ENCODE measurements at regions not wholly inside any gene's neighbourhood (a gene's known extent, or its start where the extent isn't known, plus 50 kb on each side); places are given as distances from the start of the nearest gene placed in this dataset.

GRCh38 chr3:102087236-102087635, 237.9 kb downstream of the NFKBIZ start:
- POLR2A ChIA-PET: no interaction called here
- H3K9ac ChIP-seq (ENCODE audit: control insufficient read depth, insufficient read depth, low read length): no peak overlapping the region
- no peaks in the 10 kb centered on the region for H3K79me2 ChIP-seq (ENCODE audit: control insufficient read depth, insufficient read depth, low read length)
- in situ Hi-C loops (cut with MboI): no loop called here
- H2AFZ ChIP-seq (ENCODE audit: control insufficient read depth, low read depth, low read length): no peak overlapping the region; the same call in 1 of the 2 replicates
- BruUV-seq (replicated peaks): no TSS peak
- no peaks in the 10 kb centered on the region for H3K9me3 ChIP-seq (replicated peaks; ENCODE audit: control insufficient read depth, insufficient read depth, low read length)
- no peaks in the 10 kb centered on the region for H3K27me3 ChIP-seq (replicated peaks in 1 of 2; ENCODE audit: control insufficient read depth in 2 of 2, insufficient read depth in 2 of 2, low read length in 1 of 2)
- DNase-seq (ENCODE audit: low read depth, low spot score): no peak
- no peak for FAIRE-seq
- H3K4me1 ChIP-seq (ENCODE audit: control insufficient read depth, insufficient read depth, low read length): no peaks in the 10 kb centered on the region
- no peak for ATAC-seq
- intact Hi-C loops (cut with micrococcal nuclease; ENCODE audit: unreplicated experiment): no loop called here
- H3K27ac ChIP-seq (ENCODE audit: control insufficient read depth, insufficient read depth): no peak overlapping the region
- RAD21 ChIA-PET (ENCODE audit: unreplicated experiment): interaction anchor here (0.6 to 3.1 kb wide), 4 partner anchors 49 to 273 kb away, joined by 3 to 12 read pairs (median 4); no protein-coding TSS in a partner anchor
- no peaks in the 10 kb centered on the region for H4K20me1 ChIP-seq (ENCODE audit: control insufficient read depth, insufficient read depth)
- no peak overlapping the region for H3K4me3 ChIP-seq
- CTCF ChIA-PET: interaction anchor here (1.5 kb wide), 1 partner anchor 111 kb away, joined by 3 read pairs; no protein-coding TSS in a partner anchor
- H3K4me2 ChIP-seq (ENCODE audit: control insufficient read depth, insufficient read depth): no peak overlapping the region
- 51% methylated on average over 4 of the region's 4 CpGs for WGBS (ENCODE audit: insufficient coverage, insufficient replicate concordance, low lambda C conversion rate, missing lambda C conversion rate)
- no peaks in the 10 kb centered on the region for H3K36me3 ChIP-seq (ENCODE audit: control insufficient read depth in 2 of 2, insufficient read depth in 2 of 2, low read length in 1 of 2)
- SMC1A ChIA-PET (ENCODE audit: uncharacterized antibody, unreplicated experiment): interaction anchor here (1.3 to 5.1 kb wide), 5 partner anchors 8 to 142 kb away, joined by 3 to 48 read pairs (median 7); no protein-coding TSS in a partner anchor
- TF ChIP-seq RFX5 (IDR thresholded peaks at IDR 0.05; ENCODE audit: low read depth, low read length): no peak
- TF ChIP-seq MXI1 (IDR thresholded peaks at IDR 0.05; ENCODE audit: low read depth, low read length): no peak
- no peak for TF ChIP-seq ZNF274 (IDR thresholded peaks at IDR 0.05; ENCODE audit: insufficient read depth, insufficient read length)
- TF ChIP-seq NR2F1 (conservative IDR thresholded peaks at IDR 0.05): no peak
- TF ChIP-seq IRF3 (IDR thresholded peaks at IDR 0.05): no peak
- no peak for TF ChIP-seq ZNF384 (IDR thresholded peaks at IDR 0.05; ENCODE audit: borderline replicate concordance, low read depth, low read length)
- TF ChIP-seq HDAC2 (IDR thresholded peaks at IDR 0.05): no peak
- TF ChIP-seq HDAC6 (IDR thresholded peaks at IDR 0.05; ENCODE audit: unreplicated experiment): no peak
- TF ChIP-seq, protein P1, sequence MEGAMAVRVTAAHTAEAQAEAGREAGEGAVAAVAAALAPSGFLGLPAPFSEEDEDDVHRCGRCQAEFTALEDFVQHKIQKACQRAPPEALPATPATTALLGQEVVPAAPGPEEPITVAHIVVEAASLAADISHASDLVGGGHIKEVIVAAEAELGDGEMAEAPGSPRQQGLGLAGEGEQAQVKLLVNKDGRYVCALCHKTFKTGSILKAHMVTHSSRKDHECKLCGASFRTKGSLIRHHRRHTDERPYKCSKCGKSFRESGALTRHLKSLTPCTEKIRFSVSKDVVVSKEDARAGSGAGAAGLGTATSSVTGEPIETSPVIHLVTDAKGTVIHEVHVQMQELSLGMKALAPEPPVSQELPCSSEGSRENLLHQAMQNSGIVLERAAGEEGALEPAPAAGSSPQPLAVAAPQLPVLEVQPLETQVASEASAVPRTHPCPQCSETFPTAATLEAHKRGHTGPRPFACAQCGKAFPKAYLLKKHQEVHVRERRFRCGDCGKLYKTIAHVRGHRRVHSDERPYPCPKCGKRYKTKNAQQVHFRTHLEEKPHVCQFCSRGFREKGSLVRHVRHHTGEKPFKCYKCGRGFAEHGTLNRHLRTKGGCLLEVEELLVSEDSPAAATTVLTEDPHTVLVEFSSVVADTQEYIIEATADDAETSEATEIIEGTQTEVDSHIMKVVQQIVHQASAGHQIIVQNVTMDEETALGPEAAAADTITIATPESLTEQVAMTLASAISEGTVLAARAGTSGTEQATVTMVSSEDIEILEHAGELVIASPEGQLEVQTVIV (IDR thresholded peaks at IDR 0.05; ENCODE audit: borderline replicate concordance, partially characterized antibody): no peak
- no peak for TF ChIP-seq BACH1 (IDR thresholded peaks at IDR 0.05; ENCODE audit: borderline replicate concordance)
- no peak for TF ChIP-seq RAD21 (IDR thresholded peaks at IDR 0.05; ENCODE audit: insufficient read depth, low read depth, low read length)
- no peak for TF ChIP-seq ZNF687 (IDR thresholded peaks at IDR 0.05)
- no peak for TF ChIP-seq NBN (IDR thresholded peaks at IDR 0.05)
- no peak for TF ChIP-seq MYB (IDR thresholded peaks at IDR 0.05; ENCODE audit: borderline replicate concordance, low read depth, low read length)
- no peak for TF ChIP-seq POLR2AphosphoS5 (IDR thresholded peaks at IDR 0.05; ENCODE audit: low read length)
- TF ChIP-seq BMI1 (IDR thresholded peaks at IDR 0.05; ENCODE audit: borderline replicate concordance): no peak
- TF ChIP-seq ZNF622 (IDR thresholded peaks at IDR 0.05): no peak
